SK-N-SH (cell line): ENCODE measurements at regions not wholly inside any gene's neighbourhood (a gene's known extent, or its start where the extent isn't known, plus 50 kb on each side); places are given as distances from the start of the nearest gene placed in this dataset.

Experiments used
- CTCF ChIA-PET: fragments of 300-600, 350-600 bp; formaldehyde crosslinking; extraction: SDS; loops from one replicate; lab custom pipeline; 2021; lab: Yijun Ruan, JAX
- POLR2A ChIA-PET: fragments of 350-600 bp; sonication (Branson Sonifier 250); formaldehyde crosslinking; extraction: SDS; loops from one replicate; lab custom pipeline; 2020; ENCODE audit warnings: antibody characterized with exemption, inconsistent platforms; lab: Yijun Ruan, JAX
- DNase-seq: peaks from one replicate; pipeline ENCODE4 v3.0.0; 2012
- H2AFZ ChIP-seq: fragments of 200-600 bp; sonication (generic); 2 replicates; pipeline ENCODE4 v1.8.1; 2016; ENCODE audit warnings: antibody characterized with exemption, mild to moderate bottlenecking, low read depth
- H3F3A ChIP-seq: fragments of 200-600 bp; sonication (generic); replicated peaks from 2 replicates; pipeline ENCODE3; 2016; ENCODE audit warnings: antibody characterized with exemption, mild to moderate bottlenecking; ENCODE audit not compliant: insufficient read depth
- H3K27ac ChIP-seq, 2 experiments: fragments of 200-500 bp in 1 of 2; fragments of 200-600 bp in 1 of 2; sonication (Bioruptor generic) in 1 of 2; sonication (generic), shearing (Covaris generic) in 1 of 2; 2 replicates each; pipeline versions ENCODE4 v1.5.1 to v1.6.1; 2014 to 2016; ENCODE audit warnings: low read depth in 2 of 2, inconsistent platforms in 1 of 2, low read length in 1 of 2, mild to moderate bottlenecking in 1 of 2, mixed read lengths in 1 of 2
- H3K27me3 ChIP-seq: fragments of 200-600 bp; sonication (generic), shearing (Covaris generic); 2 replicates; pipeline ENCODE4 v1.6.1; 2016; ENCODE audit warnings: mixed run types; ENCODE audit not compliant: insufficient read depth
- H3K36me3 ChIP-seq, 2 experiments: fragments of 200-500 bp in 1 of 2; fragments of 200-600 bp in 1 of 2; sonication (Bioruptor generic) in 1 of 2; sonication (generic) in 1 of 2; replicated peaks in 1 of 2; 2 replicates each; pipeline versions ENCODE3 to v1.5.1; 2014 to 2016; ENCODE audit warnings: low read length in 1 of 2, mild to moderate bottlenecking in 1 of 2; ENCODE audit not compliant: insufficient read depth in 2 of 2, control insufficient read depth in 1 of 2
- H3K4me1 ChIP-seq, 2 experiments: fragments of 200-500 bp in 1 of 2; fragments of 200-600 bp in 1 of 2; sonication (Bioruptor generic) in 1 of 2; sonication (generic), shearing (Covaris generic) in 1 of 2; 2 replicates each; pipeline versions ENCODE4 v1.5.1 to v1.6.1; 2014 to 2016; ENCODE audit warnings: low read depth in 1 of 2, low read length in 1 of 2, mixed run types in 1 of 2; ENCODE audit not compliant: insufficient read depth in 2 of 2, control insufficient read depth in 1 of 2
- H3K4me2 ChIP-seq: fragments of 200-600 bp; sonication (generic), shearing (Covaris generic); 2 replicates; pipeline ENCODE4 v1.6.1; 2017; ENCODE audit warnings: mixed run types
- H3K4me3 ChIP-seq, 2 experiments: fragments of 200-500 bp in 1 of 2; fragments of 200-600 bp in 1 of 2; sonication (Bioruptor generic) in 1 of 2; sonication (generic), shearing (Covaris generic) in 1 of 2; 2 replicates each; pipeline versions ENCODE4 v1.5.1 to v1.8.1; 2014 to 2016; ENCODE audit warnings: low read depth in 2 of 2, inconsistent platforms in 1 of 2, low read length in 1 of 2, mild to moderate bottlenecking in 1 of 2, mixed read lengths in 1 of 2, moderate library complexity in 1 of 2
- H3K79me2 ChIP-seq: fragments of 200-600 bp; sonication (generic); 2 replicates; pipeline ENCODE4 v1.8.1; 2017; ENCODE audit warnings: mild to moderate bottlenecking; ENCODE audit not compliant: insufficient read depth
- H3K9ac ChIP-seq: fragments of 200-600 bp; sonication (generic); 2 replicates; pipeline ENCODE4 v1.6.1; 2017; ENCODE audit warnings: mixed run types
- H3K9me2 ChIP-seq: fragments of 200-600 bp; sonication (generic); 2 replicates; pipeline ENCODE4 v1.6.1; 2017; ENCODE audit warnings: mixed run types
- H3K9me3 ChIP-seq: fragments of 200-600 bp; sonication (generic); 2 replicates; pipeline ENCODE4 v1.6.1; 2017; ENCODE audit warnings: mixed run types, mild to moderate bottlenecking, moderate library complexity
- H4K20me1 ChIP-seq: fragments of 200-600 bp; sonication (generic); 2 replicates; pipeline ENCODE4 v1.6.1; 2017; ENCODE audit warnings: mild to moderate bottlenecking, mixed run types; ENCODE audit not compliant: insufficient read depth
- ELF1 ChIP-seq: IDR thresholded peaks from 2 replicates; pipeline ENCODE4 v1.4.0; 2012
- FOSL2 ChIP-seq: IDR thresholded peaks from 2 replicates; pipeline ENCODE4 v1.4.0; 2012; ENCODE audit warnings: low read depth, mild to moderate bottlenecking, moderate library complexity, borderline replicate concordance
- FOXJ3 ChIP-seq: sonication (generic); formaldehyde crosslinking; IDR thresholded peaks from 2 replicates; pipeline ENCODE4 v1.5.1; 2020; ENCODE audit warnings: mild to moderate bottlenecking, missing genetic modification reagents
- FOXM1 ChIP-seq: IDR thresholded peaks from 2 replicates; pipeline ENCODE4 v1.4.0; 2012; ENCODE audit warnings: low read depth, mild to moderate bottlenecking
- GABPA ChIP-seq: IDR thresholded peaks from 2 replicates; pipeline ENCODE4 v1.4.0; 2012; ENCODE audit warnings: low read depth, mild to moderate bottlenecking
- GATA2 ChIP-seq: sonication (generic); formaldehyde crosslinking; IDR thresholded peaks from 2 replicates; pipeline ENCODE4 v1.5.0; 2020; ENCODE audit warnings: mild to moderate bottlenecking, missing genetic modification reagents
- JUND ChIP-seq: IDR thresholded peaks from 2 replicates; pipeline ENCODE4 v1.4.0; 2012
- MEF2A ChIP-seq: IDR thresholded peaks from 2 replicates; pipeline ENCODE4 v1.4.0; 2012; ENCODE audit warnings: low read depth, borderline replicate concordance
- NFIC ChIP-seq: IDR thresholded peaks from 2 replicates; pipeline ENCODE4 v1.4.0; 2012; ENCODE audit warnings: borderline replicate concordance
- NRF1 ChIP-seq: IDR thresholded peaks from 2 replicates; pipeline ENCODE4 v1.6.1; 2012; ENCODE audit warnings: low read depth, mild to moderate bottlenecking, low read length
- POLR2AphosphoS5 ChIP-seq: IDR thresholded peaks from 2 replicates; pipeline ENCODE4 v1.6.1; 2012; ENCODE audit warnings: low read depth, low read length
- RCOR1 ChIP-seq: fragments of 150-350 bp; IDR thresholded peaks from 2 replicates; pipeline ENCODE4 v1.6.1; 2017; ENCODE audit warnings: antibody characterized with exemption, low read length
- RFX5 ChIP-seq: IDR thresholded peaks from 2 replicates; pipeline ENCODE4 v1.6.1; 2012; ENCODE audit warnings: mild to moderate bottlenecking, improper control_type of control experiment, low read length
- SIN3A ChIP-seq: IDR thresholded peaks from 2 replicates; pipeline ENCODE4 v1.6.1; 2012; ENCODE audit warnings: low read depth, mild to moderate bottlenecking, low read length, moderate library complexity, borderline replicate concordance
- SMC3 ChIP-seq: IDR thresholded peaks from 2 replicates; pipeline ENCODE4 v1.6.1; 2012; ENCODE audit warnings: low read depth, low read length, improper control_type of control experiment
- TAF1 ChIP-seq: IDR thresholded peaks from 2 replicates; pipeline ENCODE4 v1.6.1; 2012; ENCODE audit warnings: low read depth, mild to moderate bottlenecking, low read length, moderate library complexity, borderline replicate concordance
- TCF12 ChIP-seq: IDR thresholded peaks from 2 replicates; pipeline ENCODE4 v1.4.0; 2012
- TEAD4 ChIP-seq: IDR thresholded peaks from 2 replicates; pipeline ENCODE4 v1.4.0; 2012; ENCODE audit warnings: mild to moderate bottlenecking, borderline replicate concordance; ENCODE audit not compliant: insufficient read depth
- WGBS: methylation state at CpG from one replicate; pipeline ENCODE4 v1.1.6; 2017; ENCODE audit warnings: low lambda C conversion rate; 5-methylcytosine and 5-hydroxymethylcytosine counted together
- TF ChIP-seq, protein P1 (sequence below): fragments of 200-600 bp; sonication (generic); IDR thresholded peaks from 2 replicates; pipeline ENCODE4 v1.6.1; 2017; ENCODE audit warnings: antibody characterized with exemption, mild to moderate bottlenecking, moderate library complexity
- TF ChIP-seq, protein P2 (sequence below): fragments of 150-350 bp; IDR thresholded peaks from 2 replicates; pipeline ENCODE4 v1.6.1; 2016; ENCODE audit warnings: mild to moderate bottlenecking, low read depth, low read length
- TF ChIP-seq, protein P3 (sequence below): IDR thresholded peaks from 2 replicates; pipeline ENCODE4 v1.4.0; 2012; ENCODE audit warnings: low read depth, borderline replicate concordance
- TF ChIP-seq, protein P4 (sequence below): IDR thresholded peaks from 2 replicates; pipeline ENCODE4 v1.4.0; 2012; ENCODE audit warnings: low read depth, borderline replicate concordance
- TF ChIP-seq, protein P5 (sequence below): IDR thresholded peaks from 2 replicates; pipeline ENCODE4 v1.4.0; 2012; ENCODE audit warnings: low read depth

DNA sequence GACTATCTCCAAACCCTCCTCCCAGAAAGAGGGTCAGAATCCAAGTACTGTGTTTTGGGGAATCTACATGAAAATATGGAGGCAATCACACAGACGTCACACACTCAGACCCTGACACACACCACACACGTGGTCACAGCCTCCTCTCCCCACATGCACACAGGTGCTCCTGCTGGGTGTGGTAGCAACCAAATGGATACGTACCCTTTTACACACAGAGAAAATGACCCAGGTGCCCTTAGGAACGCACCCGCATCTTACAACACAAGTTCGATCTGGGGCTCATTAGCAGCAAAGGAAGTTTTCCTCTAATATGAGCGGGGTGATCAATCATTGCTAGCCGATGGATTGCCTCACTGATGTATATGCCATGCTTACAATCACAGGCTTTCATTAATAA, 480.2 kb upstream of the KLF4 start:
- H3K79me2 ChIP-seq: no peaks in the 10 kb centered on the region
- no peak for DNase-seq
- CTCF ChIA-PET: no interaction called here
- no peak overlapping the region for H3K4me2 ChIP-seq
- H3K9ac ChIP-seq: no peak overlapping the region
- H3K27ac ChIP-seq: no peak overlapping the region
- no peaks in the 10 kb centered on the region for H3K4me1 ChIP-seq
- POLR2A ChIA-PET: no interaction called here
- no peaks in the 10 kb centered on the region for H3K9me3 ChIP-seq
- H3K4me3 ChIP-seq: no peak overlapping the region
- no peak overlapping the region for H2AFZ ChIP-seq
- H3K27me3 ChIP-seq: peaks cover 19% of the 10 kb centered on the region
- H3K36me3 ChIP-seq: no peaks in the 10 kb centered on the region
- H3F3A ChIP-seq: no peaks in the 10 kb centered on the region
- WGBS: 44% methylated on average over 8 of the region's 8 CpGs
- no peaks in the 10 kb centered on the region for H4K20me1 ChIP-seq
- no peak for TF ChIP-seq MEF2A
- TF ChIP-seq POLR2AphosphoS5: no peak
- TF ChIP-seq, protein P1, sequence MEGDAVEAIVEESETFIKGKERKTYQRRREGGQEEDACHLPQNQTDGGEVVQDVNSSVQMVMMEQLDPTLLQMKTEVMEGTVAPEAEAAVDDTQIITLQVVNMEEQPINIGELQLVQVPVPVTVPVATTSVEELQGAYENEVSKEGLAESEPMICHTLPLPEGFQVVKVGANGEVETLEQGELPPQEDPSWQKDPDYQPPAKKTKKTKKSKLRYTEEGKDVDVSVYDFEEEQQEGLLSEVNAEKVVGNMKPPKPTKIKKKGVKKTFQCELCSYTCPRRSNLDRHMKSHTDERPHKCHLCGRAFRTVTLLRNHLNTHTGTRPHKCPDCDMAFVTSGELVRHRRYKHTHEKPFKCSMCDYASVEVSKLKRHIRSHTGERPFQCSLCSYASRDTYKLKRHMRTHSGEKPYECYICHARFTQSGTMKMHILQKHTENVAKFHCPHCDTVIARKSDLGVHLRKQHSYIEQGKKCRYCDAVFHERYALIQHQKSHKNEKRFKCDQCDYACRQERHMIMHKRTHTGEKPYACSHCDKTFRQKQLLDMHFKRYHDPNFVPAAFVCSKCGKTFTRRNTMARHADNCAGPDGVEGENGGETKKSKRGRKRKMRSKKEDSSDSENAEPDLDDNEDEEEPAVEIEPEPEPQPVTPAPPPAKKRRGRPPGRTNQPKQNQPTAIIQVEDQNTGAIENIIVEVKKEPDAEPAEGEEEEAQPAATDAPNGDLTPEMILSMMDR: no peak
- no peak for TF ChIP-seq FOXJ3 (CRISPR knock-in tag)
- no peak for TF ChIP-seq RCOR1
- TF ChIP-seq, protein P2, sequence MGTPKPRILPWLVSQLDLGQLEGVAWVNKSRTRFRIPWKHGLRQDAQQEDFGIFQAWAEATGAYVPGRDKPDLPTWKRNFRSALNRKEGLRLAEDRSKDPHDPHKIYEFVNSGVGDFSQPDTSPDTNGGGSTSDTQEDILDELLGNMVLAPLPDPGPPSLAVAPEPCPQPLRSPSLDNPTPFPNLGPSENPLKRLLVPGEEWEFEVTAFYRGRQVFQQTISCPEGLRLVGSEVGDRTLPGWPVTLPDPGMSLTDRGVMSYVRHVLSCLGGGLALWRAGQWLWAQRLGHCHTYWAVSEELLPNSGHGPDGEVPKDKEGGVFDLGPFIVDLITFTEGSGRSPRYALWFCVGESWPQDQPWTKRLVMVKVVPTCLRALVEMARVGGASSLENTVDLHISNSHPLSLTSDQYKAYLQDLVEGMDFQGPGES: no peak
- TF ChIP-seq FOXM1: no peak
- TF ChIP-seq, protein P3, sequence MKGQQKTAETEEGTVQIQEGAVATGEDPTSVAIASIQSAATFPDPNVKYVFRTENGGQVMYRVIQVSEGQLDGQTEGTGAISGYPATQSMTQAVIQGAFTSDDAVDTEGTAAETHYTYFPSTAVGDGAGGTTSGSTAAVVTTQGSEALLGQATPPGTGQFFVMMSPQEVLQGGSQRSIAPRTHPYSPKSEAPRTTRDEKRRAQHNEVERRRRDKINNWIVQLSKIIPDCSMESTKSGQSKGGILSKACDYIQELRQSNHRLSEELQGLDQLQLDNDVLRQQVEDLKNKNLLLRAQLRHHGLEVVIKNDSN: no peak
- no peak for TF ChIP-seq FOSL2
- TF ChIP-seq ELF1: no peak
- TF ChIP-seq TCF12: no peak
- TF ChIP-seq SIN3A: no peak
- TF ChIP-seq NRF1: no peak
- TF ChIP-seq GATA2 (CRISPR knock-in tag): no peak
- TF ChIP-seq TEAD4: no peak
- TF ChIP-seq RFX5: no peak
- TF ChIP-seq NFIC: no peak
- no peaks in the 10 kb centered on the region for H3K9me2 ChIP-seq

DNA sequence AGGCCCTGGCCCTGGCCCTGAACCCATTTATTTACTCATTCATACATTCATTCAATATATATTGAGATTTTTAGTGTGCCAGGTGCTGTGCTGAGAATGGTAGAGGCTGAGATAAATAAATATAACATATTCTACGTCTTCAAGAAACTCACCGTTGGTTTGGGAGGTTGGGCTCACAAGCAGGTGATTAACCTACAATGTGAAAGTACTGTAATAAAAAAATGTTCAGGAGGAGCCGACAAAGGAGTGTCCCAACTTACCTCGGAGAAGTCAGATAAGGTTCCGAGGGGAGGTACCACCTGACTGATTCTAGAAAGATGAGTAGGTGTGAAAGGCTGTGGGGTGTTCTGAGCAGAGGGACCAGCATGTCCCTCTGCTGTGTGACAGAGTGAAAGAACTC, 479.6 kb upstream of the KLF4 start:
- Histone ChIP-seq H3K27ac (no peak overlapping the region), H3K4me3 (no peak overlapping the region), H3K4me1 (no peaks in the 10 kb centered on the region), H3F3A (no peaks in the 10 kb centered on the region), H3K27me3 (peaks cover 19% of the 10 kb centered on the region), H3K79me2 (no peaks in the 10 kb centered on the region), H3K36me3 (no peaks in the 10 kb centered on the region), H3K9me3 (no peaks in the 10 kb centered on the region), H4K20me1 (no peaks in the 10 kb centered on the region), H3K4me2 (no peak overlapping the region), H2AFZ (no peak overlapping the region), H3K9ac (no peak overlapping the region), H3K9me2 (no peaks in the 10 kb centered on the region)
- CTCF ChIA-PET: no interaction called here
- POLR2A ChIA-PET: no interaction called here
- WGBS: 39% methylated on average over 5 of the region's 5 CpGs
- no peak for DNase-seq
- TF ChIP-seq, protein P1: no peak
- no peak for TF ChIP-seq TEAD4
- no peak for TF ChIP-seq FOSL2
- TF ChIP-seq, protein P4, sequence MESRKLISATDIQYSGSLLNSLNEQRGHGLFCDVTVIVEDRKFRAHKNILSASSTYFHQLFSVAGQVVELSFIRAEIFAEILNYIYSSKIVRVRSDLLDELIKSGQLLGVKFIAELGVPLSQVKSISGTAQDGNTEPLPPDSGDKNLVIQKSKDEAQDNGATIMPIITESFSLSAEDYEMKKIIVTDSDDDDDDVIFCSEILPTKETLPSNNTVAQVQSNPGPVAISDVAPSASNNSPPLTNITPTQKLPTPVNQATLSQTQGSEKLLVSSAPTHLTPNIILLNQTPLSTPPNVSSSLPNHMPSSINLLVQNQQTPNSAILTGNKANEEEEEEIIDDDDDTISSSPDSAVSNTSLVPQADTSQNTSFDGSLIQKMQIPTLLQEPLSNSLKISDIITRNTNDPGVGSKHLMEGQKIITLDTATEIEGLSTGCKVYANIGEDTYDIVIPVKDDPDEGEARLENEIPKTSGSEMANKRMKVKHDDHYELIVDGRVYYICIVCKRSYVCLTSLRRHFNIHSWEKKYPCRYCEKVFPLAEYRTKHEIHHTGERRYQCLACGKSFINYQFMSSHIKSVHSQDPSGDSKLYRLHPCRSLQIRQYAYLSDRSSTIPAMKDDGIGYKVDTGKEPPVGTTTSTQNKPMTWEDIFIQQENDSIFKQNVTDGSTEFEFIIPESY: no peak
- TF ChIP-seq GABPA: no peak
- TF ChIP-seq, protein P5, sequence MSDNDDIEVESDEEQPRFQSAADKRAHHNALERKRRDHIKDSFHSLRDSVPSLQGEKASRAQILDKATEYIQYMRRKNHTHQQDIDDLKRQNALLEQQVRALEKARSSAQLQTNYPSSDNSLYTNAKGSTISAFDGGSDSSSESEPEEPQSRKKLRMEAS: no peak
- TF ChIP-seq JUND: no peak
- no peak for TF ChIP-seq SMC3
- no peak for TF ChIP-seq TAF1
- TF ChIP-seq FOXJ3 (CRISPR knock-in tag): no peak
- no peak for TF ChIP-seq FOXM1
